Head of caudate nucleus (tissue), 42 donors: ENCODE measurements at regions not wholly inside any gene's neighbourhood (a gene's known extent, or its start where the extent isn't known, plus 50 kb on each side); places are given as distances from the start of the nearest gene placed in this dataset.
"Not testable (repeated sequence)": the region's sequence is repeated elsewhere in the genome, so short reads cannot be mapped to it uniquely, and the experiment has no call there.

Experiments
- DNase-seq, 42 donors: peaks; one replicate each; pipeline versions ENCODE4 v3.0.0 to v3.0.0-alpha.2; 2020 to 2021; ENCODE audit warnings: mixed read lengths in 7 of 42
- intact Hi-C: fragments of 100-400 bp; cut with DNase I; formaldehyde crosslinking; loops from one replicate; pipeline ENCODE4 v1.15.0; 2022

DNA sequence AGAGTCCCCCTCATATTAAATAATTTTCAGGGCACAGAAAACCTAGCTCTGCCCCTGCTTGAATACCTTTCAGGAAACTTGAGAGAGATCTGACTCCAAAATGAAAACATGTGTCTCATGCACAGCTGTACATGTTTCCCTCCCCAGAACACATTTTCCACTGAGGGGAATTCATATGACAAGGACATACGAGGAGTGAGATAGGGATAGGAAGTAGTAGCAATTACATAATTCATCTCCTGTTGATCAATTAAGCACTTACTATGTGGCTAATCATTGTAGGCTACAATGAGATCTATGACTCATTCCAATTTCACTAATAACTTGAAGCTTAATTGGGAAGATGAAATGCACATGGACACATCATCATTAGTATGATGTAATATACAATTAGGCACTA is 302.1 kb downstream of the PCDH11X start:
- intact Hi-C loops: not testable (repeated sequence)

GRCh38 chrX:92090756-92091155 is 311.6 kb downstream of the PCDH11X start:
- intact Hi-C loops, DNase-seq: not testable (repeated sequence)

More for the DNA sequence above, 302.1 kb downstream of the PCDH11X start:
- not testable (repeated sequence) for DNase-seq

GRCh38 chrX:92098136-92098535 is 319.0 kb downstream of the PCDH11X start:
- intact Hi-C loops, DNase-seq: not testable (repeated sequence)

DNA sequence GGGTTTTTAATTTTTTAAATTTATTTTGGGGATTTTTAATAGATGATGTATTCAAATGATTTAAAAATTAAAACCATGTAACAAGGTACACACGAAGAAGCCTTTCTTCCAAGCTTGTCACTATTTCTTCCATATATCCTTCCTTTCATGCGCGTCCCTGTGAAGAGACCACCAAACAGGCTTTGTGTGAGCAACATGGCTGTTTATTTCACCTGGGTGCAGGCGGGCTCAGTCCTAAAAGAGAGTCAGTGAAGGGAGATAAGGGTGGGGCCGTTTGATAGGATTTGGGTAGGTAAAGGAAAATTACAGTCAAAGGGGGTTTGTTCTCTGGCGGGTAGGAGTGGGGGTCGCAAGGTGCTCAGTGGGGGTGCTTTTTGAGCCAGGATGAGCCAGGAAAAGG is 320.9 kb downstream of the PCDH11X start:
- DNase-seq, intact Hi-C loops: not testable (repeated sequence)

DNA sequence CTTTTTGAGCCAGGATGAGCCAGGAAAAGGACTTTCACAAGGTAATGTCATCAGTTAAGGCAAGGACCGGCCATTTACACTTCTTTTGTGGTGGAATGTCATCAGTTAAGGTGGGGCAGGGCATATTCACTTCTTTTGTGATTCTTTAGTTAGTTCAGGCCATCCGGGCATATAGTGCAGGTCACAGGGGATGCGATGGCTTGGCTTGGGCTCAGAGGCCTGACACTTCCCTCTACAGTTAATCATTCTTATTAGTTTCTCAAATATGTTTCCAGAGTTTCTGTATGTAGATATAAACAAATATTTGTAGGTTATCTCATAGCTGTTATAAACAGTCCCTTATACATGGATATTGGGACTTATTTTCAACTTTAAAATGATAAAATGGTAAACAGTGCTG is 326.5 kb downstream of the PCDH11X start:
- intact Hi-C loops, DNase-seq: not testable (repeated sequence)

DNA sequence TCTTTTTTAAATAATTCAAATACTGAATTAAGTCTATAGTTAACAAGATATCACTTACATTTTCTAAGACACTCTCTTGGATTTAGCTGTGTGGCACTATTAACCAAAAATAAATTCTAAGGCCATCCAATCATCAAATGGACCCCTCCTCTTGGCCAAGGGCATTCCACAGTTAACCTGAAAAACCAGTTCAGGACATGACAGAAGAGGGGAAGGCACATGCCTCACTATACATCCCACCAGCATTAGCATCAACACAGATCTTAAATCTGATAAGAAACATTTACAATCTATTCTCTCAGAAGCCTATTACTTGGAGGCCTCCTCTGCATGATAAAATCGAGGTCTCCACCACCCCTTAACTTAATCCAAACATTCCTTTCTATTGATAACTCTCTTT is 327.5 kb downstream of the PCDH11X start:
- DNase-seq, intact Hi-C loops: not testable (repeated sequence)

GRCh38 chrX:92110410-92110911 is 331.3 kb downstream of the PCDH11X start:
- DNase-seq, intact Hi-C loops: not testable (repeated sequence)

DNA sequence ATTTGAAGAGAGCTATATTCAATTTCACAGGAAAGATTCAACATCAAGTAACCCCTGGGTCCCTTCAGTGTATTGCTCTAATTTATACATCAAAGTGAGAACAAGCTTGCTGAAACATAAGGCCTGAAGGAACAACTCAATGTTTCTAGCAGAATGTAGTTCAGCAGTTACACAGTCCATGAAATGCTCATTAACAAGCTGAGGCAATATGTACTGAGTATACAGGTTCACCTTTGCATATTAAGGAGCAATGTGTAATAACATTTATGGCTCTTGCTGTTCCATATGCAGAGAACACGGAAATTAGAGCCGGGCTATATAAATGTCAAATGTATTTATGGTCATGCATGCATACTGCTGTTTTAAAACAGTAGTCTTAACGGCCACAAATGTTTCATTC is 338.5 kb downstream of the PCDH11X start:
- DNase-seq, intact Hi-C loops: not testable (repeated sequence)

DNA sequence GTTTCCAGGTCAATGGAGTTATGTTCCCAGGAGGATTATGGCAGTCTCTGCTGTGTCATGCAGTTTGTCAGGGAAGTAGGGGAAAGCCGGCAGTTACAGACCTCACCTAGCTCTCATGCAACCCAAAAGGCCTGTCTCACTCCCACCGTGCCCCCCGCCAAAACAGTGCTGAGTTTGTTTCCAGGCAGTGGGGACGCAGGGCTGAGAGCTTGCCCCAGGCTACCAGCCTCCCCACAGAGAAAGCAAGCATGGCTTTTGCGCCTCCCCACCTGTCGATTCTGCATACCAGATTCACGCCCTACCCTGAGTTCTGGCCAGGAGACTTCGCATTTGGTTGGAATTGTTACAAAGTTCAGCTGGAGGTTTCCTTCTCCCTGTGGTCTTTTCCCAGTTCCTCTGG is 383.9 kb downstream of the PCDH11X start:
- intact Hi-C loops, DNase-seq: not testable (repeated sequence)

- intact Hi-C loops: no loop called here
These were observed 430.8 kb downstream of the PCDH11X start for GRCh38 chrX:92209936-92210335.

GRCh38 chrX:92213786-92214185 is 434.6 kb downstream of the PCDH11X start:
- intact Hi-C loops: no loop called here
- DNase-seq: no peak

More at GRCh38 chrX:92209936-92210335, 430.8 kb downstream of the PCDH11X start:
- DNase-seq: no peak

- DNase-seq, intact Hi-C loops: not testable (repeated sequence)
These were observed 435.8 kb downstream of the PCDH11X start for GRCh38 chrX:92215011-92215410.

DNA sequence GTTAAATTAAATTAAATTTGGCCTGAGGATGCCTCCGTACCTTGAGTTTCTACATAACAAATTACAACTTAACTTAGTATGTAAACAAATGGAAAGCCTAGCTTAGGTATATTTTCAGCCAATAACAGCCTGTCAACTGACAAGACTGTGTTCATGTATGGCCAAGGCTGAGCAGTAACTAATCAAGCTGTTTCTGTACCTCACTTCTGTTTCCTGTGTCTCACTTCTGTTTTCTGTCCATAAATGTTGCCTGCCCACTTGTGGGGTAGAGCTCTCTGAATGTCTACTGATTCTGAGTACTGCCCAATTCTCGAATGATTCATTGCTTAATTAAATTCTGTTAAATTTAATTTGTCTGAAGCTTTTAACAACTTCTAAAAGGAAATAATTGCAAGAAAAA is 445.2 kb downstream of the PCDH11X start:
- intact Hi-C loops: no loop called here
- DNase-seq: no peak

- DNase-seq: no peak
- intact Hi-C loops: no loop called here
These were observed 451.5 kb downstream of the PCDH11X start for GRCh38 chrX:92230628-92231027.

DNA sequence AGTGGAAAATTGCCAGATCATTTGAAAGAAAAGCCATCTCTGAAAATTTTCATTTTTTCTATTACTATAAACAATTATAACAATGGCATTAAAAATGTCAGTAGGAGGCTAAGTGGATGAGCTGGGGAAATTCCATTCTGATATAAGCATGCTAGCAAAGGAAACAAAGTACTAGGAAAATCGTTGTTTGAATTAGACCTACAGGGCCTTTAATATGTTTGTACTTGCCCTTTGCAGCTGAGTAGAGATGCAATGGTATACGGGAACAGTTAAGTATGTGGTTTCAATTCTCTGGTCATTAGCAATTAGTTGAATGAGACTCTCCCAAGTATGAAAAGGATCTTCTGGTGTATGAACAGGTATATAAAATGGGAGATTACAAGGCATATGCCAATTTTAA is 452.2 kb downstream of the PCDH11X start:
- intact Hi-C loops: no loop called here

DNA sequence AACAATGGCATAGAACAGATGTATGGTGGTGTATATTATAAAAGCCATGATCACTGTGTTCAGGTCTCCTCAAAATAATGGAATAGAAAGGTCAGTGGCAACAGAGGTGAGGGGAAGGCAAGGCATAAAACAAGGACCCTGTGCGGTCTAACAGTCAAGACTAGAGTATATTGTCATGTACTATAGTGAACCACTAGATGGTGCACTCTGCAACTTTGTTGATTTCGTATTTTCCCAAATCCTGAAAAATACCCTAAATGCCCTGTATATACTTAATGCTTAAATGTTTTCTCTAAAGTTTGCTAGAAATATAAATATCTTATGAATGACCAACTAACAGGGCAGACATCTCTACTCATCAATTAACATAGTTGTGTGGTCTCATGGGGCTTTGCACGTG is 453.0 kb downstream of the PCDH11X start:
- peak in 2 of 42 donors; percentile 1 to 8 for DNase-seq
- intact Hi-C loops: no loop called here

More for the DNA sequence above, 452.2 kb downstream of the PCDH11X start:
- DNase-seq: no peak

DNA sequence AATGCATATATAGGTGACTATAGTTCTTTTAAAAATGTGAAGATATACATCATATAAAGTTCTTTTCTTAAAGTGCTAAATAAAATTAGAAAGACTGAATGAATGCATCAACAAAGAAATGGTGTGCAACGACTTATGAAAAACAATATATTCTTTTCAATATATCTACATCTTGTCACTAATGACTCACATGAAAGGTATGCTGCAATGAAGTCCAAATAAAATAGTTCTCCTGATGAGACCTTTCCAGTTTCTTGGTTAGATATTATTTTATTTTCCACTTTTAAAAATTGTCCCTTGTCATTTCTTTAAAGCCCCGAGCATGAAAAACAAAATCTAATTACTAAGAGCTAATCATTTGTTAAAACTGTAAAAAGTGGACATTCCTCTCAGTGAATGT is 462.1 kb downstream of the PCDH11X start:
- intact Hi-C loops: no loop called here
- DNase-seq: no peak

DNA sequence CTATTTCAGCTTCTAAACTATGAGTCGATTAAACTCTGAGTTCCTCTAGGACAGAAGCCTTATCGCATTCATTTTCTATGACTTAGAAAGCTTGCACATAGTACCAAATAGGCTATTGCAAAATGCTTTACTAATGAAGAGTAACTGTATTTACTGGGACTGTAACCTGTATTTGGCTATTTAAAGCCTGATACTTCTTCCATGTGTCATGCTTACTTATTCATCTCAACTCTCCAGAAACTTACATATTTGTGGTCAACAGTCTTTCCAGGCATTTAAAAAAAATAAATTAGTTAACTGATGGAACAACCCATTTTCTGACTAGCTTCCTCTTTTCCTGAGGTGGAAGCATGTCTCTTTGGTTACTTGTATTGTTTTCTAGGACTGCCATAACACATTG is 467.9 kb downstream of the PCDH11X start:
- intact Hi-C loops: no loop called here
- DNase-seq: no peak

- intact Hi-C loops: no loop called here
- DNase-seq: no peak
These were observed 469.9 kb downstream of the PCDH11X start for GRCh38 chrX:92249125-92249524.

DNA sequence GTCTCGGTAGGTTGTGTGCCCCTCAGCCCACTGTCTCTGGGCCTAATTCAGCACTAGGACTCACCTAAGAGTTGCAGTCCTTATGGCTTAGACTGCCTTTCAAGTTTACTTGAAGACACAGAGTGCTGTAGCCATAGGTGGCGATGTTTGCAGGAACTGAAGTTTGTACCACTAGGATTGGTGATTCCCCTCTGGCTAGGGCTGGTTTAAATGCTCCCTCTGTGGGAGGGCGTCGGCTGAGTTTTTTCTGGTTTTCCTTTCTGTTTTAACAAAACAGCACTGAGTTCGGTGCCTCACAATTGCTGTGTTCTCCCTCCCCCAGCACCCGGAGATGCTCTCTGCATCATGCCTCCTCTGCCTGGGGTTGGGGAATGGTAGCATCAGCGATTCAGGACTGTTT is 480.9 kb downstream of the PCDH11X start:
- intact Hi-C loops: no loop called here
- DNase-seq: no peak

DNA sequence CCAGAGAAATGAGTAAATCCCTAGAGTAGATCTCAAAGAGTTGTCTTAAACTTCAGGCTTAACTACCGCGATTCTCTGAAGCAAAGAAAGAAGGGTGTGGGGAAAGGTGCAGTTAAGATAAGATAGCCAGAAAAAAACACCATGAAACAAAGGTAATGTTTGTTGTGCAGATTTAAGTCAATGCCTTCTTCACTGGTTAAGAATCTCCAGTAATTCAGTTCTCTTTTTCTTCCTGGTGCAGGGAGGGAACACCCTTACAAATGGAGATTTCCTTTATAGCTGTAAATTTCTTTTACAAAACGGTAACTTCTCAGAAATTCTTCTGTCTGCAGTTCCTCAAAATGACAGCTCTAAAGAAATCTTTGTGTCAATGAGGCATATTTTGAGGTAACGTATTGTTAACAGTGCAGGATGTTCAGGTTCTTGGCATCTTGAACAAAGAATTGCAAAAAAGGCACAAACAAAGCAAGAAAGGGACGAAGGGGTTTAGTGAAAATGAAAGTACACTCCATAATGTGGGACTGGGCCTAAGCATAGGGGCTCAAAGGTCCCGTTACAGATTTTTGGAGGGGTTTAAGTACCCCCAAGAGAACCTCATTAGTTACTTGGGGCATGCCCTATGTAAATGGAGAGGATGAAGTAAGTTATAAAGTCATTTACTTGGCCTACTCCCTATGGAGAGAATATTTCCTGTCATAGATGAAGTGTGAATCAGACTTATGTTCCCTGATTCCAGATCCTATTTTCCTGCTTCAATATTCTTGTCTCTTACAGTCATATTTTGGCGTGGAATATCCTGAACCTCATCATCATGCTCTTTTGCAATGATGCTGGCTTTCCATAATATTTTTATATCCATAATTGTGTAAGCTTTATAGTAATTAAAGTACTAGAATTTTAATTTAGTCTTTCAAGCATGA is 492.0 kb downstream of the PCDH11X start:
- intact Hi-C loops: no loop called here
- DNase-seq: no peak
